ENCODE measurements at regions not wholly inside any gene's neighbourhood (a gene's known extent, or its start where the extent isn't known, plus 50 kb on each side); places are given as distances from the start of the nearest gene placed in this dataset.
A peak's percentile ranks its signal among the peaks of the same experiment; 100 is the strongest.
"Not testable (repeated sequence)": the region's sequence is repeated elsewhere in the genome, so short reads cannot be mapped to it uniquely, and the experiment has no call there.

DNA sequence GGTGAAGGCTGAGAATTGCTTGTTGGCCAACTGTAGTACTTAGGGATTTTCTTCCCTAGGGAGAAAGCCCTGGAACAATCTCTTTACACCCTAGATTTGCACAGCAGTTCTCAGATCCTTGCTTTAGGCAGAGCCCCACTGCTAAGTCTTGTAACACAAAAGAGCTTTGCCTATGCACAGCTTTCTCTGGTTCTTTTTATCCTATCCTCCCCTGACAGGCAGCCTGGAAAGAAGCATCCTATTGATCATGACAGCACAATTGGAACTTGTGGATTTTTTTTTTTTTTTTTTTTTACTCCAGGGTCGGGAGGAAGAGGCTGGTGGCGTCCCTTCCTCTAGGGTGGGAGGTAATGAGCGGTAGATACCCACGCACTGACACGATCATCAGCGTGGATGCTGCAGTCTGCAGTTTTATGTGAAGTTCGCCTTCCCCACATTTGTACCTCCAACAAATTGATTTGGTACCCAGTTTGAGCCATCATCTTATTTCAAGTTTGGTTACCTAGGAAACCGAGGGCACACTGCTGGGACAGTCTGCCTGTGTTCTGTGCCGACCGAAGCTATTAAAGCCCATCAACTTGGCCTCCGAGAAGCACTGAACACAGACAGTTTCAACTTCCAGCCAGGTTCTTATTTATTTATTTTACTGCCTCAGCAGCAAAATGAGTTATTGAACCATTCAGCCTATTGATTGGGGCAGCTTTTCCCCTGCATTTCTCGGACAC lies 110.1 kb downstream of the NRN1 start:
- DNase-seq, result no peak

DNA sequence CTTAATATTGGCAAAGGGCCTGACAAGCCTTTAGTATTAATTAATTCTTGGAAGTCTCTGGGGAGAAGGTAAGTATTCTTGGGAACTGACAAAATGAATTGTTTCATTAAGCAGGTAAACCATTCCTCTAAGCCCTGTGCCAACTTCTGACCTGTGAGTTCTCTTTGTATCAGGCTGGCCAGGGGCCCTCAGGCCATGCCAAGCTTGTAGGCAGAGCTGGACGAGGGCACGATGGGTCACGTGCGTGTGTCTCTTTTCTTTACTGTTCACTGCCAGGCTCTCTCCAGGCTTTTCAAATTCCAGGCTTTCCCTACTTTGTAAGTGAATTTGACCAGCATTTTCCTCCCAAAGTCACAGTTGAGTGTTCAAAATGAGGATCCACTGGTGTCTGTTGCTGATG lies 112.4 kb downstream of the NRN1 start:
- no peak for DNase-seq

- DNase-seq, result no peak
Measured at GRCh38 chr6:5893295-5893694, 113.4 kb downstream of the NRN1 start.

DNA sequence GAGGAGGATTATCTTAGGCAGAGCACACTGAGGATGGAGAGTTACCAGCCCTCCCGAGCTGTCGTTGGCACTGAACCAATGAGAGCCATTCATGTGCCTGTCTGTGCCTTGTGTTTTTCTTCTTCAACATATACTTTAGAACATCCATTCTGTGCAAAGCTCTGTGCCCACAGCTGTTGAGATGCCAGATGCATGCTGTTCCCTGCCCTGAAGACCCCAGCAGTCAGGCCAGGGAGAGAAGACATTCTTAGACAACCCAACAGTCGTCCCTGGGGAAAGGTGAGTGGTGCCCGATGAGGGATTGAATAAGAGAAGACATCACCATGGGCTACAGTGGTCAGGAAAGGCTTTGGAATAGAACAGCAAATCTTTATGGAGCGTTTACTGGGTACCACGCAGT lies 114.1 kb downstream of the NRN1 start:
- no peak for DNase-seq

GRCh38 chr6:5878792-5879191 lies 127.9 kb downstream of the NRN1 start:
- no peak for DNase-seq

DNA sequence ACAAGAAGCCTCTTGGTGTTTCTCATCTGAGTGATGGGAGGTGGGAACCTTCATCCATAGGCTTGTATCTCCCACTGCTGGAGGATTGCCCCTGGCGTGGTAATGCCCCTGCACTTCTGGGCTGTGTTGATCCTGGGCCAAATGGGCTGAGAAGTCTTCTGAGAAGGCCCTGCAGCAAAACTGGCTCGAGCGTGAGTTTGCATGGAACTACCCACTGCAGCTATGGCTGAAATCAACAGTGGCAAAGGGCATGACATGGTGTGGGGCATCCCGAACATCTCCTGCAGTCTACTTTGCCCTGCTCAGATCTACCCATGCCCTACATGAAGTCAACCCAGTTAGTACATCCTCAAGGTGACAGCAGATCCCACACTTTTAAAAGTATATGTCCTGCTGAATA lies 130.6 kb downstream of the NRN1 start:
- DNase-seq, result no peak

DNA sequence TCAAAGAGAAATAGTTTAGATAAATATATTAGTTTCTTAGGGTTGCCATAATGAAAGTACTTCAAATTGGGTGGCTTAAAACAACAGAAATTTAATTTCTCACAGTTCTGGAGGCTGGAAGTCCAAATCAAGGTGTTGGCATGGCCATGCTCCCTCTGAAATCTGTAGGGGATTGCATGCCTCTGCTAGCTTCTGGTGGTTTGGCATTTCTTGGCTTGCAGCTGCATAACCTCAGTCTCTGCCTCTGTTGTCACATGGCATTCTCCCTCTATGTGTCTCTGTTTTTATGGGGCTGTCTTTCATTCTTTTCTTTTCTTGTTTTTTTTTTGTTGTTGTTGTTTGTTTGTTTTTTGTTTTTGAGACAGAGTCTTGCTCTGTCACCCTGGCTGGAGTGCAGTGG lies 132.7 kb downstream of the NRN1 start:
- DNase-seq, result not testable (repeated sequence)

GRCh38 chr6:5871296-5871695 lies 135.4 kb downstream of the NRN1 start:
- no peak for DNase-seq

DNA sequence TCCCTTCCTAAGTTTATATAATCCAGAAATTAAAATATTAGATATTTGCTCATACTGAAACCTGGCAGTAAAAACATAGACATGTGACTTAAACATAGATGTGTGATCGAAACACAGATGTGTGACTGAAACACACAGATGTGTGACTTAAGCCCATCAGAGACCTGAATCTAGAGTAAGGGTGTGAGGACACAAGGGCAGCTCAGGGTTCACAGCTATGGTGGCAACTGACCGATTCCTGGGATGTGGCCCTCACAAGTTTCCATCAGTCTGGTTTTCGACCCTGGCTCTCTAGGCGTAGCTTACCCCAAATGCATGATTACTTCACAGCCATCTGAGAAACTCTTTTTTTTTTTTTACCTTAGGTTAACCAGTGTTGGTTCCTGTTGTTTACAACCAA lies 137.0 kb downstream of the NRN1 start:
- DNase-seq, result no peak

- DNase-seq, result no peak
Measured at GRCh38 chr6:5869261-5869660, 137.5 kb downstream of the NRN1 start.

DNA sequence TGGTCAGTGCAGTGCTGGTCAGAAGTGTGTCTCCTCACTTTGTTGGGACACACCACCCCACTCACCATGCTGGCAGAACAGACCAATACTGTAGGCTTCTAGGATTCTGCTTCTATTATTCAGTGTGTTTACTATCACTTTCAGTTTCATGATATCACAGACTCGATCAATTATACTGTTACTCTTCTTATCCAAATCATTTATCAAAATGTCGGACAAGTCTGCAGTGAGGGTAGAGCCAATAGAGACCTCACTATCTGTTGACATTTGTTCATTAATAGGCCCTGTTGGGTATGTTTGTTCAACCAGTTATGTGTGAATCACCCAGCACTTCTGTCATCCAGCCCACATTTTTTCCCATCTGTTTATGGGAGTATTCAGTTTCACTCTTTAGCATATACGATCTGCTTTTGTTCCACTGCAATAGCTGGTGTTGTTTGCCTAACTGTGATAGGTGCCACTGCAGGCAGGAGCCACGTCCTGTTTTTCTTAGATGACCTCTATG lies 140.1 kb downstream of the NRN1 start:
- peak; percentile 96 for DNase-seq

DNA sequence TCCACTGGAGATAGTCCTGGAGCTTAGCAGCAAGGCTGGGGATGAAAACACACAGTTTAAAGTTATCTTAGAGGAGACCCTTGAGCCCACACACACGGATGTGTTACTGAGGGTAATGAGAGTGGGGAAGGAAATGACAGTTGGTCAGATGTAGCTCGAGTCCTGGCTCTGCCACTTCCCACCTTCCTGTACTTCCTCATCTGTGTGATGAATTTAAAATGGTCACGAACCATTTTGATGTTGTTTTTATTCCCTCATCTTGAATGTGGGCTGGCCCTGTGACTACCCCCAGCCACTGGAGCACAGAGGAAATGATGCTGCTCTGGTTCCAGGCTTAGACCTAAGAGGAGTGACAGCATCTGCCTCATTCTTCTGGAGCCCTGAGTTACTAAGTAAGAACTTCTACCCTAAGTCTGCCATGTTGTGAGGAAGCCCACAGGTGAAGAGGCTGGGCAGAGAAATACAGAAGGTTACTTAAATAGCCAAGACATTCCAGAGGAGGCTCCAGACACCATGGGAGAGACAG lies 141.2 kb downstream of the NRN1 start:
- DNase-seq, result no peak

- DNase-seq, result no peak
Measured at GRCh38 chr6:5860849-5861248, 145.9 kb downstream of the NRN1 start.

GRCh38 chr6:5855787-5856470 lies 150.8 kb downstream of the NRN1 start:
- DNase-seq, result peak; percentile 35

DNA sequence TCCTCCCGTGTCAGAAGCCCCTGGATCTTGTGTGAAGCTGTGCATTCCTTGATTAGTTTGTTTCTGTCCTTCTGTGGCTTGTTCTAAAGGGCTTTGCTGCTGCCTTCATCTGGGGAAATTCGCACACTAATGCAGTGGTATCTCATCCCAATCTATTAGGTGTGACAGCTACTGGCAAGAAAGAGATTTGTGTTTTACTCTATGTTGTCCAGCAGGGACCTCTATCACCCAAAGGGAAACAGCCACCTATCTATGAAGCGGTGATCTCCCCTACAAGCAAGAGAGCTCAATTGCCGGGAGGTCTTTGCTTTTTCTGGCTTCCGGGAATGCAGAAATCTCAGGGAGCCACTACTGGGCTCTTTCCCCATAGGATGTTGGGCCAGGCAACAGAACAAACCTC lies 151.8 kb downstream of the NRN1 start:
- no peak for DNase-seq

DNA sequence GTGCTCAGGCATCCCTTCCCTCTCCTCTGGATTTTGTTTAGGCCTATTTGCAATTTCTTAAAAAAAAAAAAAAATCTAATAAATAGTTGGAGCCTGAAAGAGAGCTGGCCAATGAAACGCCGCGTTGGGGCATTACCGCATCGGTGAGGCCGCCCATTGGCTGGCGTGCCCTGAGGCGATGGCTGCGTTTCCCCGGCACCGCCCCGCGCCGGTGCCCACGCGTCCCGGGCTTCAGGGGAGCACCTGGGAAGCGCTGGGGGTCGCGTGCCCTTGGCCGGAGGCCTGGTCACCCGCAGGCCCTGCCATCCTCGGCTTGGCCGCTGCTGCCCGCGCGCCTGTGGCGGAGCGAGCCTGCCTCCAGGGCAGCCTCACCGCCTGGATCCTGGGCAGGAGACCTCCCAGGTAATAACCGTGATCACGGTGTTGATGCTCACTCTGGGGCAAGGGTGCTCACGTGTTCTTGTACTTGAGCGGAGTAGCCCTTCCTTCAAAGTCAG lies 155.4 kb downstream of the NRN1 start:
- DNase-seq, result peak; percentile 84

- no peak for DNase-seq
Measured at GRCh38 chr6:5850848-5851255, 155.9 kb downstream of the NRN1 start.

GRCh38 chr6:5846889-5847288 lies 159.8 kb downstream of the NRN1 start:
- no peak for DNase-seq

DNA sequence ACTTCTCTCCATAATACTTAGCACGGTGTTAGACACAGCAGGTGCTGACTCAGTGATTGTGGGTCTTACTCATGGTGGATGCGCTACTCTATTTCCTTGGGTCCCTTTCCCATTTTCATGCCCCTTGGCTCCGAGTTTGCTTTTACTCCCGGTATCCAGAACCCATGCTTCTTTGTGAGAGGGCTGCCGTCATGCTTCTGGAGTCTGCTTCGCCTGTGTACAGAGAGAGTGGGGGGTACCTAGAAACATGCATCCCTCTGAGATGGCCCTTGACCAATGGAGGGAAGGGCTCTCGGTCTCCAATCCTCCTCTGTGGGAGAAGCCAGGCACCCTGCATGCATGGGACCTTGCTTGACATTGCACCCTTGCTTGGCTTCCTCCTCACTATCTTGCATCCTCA lies 160.4 kb downstream of the NRN1 start:
- no peak for DNase-seq

- no peak for DNase-seq
Measured at GRCh38 chr6:5843078-5843477, 163.6 kb downstream of the NRN1 start.

DNA sequence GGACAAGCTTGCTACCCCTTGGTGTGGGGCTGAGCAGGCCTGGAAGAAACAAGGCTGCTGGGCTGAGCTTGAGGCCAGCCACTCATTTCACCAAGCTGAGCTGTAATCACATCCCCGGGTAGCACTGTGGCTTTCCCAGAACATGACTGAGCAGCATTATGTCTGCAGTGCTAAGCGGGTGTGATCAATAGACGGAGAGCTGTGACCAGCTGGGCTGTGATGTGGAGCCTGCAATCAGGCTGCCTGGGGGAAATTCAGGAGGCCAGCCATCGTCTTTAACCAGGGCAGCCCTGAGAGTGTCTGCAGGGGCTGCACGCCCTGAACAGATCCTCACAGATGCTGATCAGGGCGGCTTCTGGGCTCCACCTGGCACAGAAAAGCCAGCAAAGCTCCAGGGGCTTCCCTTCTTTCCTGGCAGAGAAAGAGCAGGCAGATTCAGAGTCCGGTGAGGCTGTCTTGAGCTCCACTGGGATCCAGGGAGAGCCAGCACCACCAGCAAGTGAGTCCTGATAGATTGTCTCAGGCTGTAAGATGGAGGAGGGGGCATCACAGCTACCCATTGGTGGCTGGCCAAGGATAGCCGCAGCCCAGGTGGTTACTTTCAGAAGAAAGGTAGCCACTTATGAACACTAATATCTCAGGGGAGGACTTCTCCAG lies 165.9 kb downstream of the NRN1 start:
- DNase-seq, result no peak

DNA sequence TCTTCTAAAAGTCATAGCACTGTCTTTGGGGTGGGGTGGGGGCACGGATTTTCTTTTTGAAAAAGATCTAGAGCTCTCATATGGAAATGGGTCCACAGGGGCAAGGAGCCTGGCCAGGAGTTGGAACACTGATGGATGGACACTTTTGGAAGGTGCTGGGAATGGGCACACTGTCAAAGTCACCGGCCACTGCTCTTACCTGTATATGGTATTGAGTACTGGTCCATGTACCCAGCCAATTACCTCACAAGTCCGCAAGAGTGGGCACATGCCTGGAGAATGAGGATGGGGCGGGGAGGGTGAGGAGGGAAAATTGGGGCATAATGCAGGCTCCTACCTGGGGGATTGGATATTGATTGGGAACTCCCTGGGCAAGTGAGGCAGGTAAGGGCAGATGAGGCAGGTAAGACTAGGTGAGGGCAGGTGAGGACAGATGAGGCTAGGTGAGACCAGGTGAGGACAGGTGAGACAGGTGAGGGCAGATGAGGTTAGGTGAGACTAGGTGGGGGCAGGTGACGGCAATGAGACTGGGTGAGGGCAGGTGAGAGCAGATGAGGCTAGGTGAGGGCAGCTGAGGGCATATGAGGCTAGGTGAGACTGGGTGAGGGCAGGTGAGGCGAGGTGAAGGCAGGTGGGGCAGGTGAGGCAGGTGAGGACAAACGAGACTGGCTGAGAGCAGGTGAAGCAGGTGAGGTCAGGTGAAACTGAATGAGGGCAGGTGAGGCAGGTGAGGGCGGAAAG lies 167.9 kb downstream of the NRN1 start:
- DNase-seq, result no peak

DNA sequence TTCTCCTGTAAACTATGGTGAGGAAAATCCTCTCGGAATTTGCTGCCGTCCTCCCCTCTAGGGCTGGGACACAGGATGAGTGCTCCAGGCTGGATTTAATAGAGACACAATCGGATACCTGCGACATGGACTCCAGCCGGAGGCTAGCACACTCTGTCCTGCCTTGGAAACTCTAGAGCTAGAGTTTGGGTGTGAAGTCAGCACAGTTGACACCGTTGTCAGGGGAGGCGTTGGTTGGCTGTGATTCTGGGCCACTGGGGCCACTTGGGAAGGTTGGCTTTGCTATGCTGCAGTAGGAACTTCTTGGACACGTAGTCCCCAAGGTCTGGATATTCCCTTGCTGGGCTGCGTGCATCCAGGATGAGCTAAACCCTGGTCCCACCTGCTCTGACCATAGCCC lies 169.4 kb downstream of the NRN1 start:
- DNase-seq, result no peak

Data from NCI-H2171 treated with DMSO at 0.1 percent for 48 hours (cell line).